ENCODE measurements at regions not wholly inside any gene's neighbourhood (a gene's known extent, or its start where the extent isn't known, plus 50 kb on each side); places are given as distances from the start of the nearest gene placed in this dataset.
"Not testable (repeated sequence)": the region's sequence is repeated elsewhere in the genome, so short reads cannot be mapped to it uniquely, and the experiment has no call there.

GRCh38 chr1:166410083-166410385, 243.2 kb upstream of the FAM78B start:
- H3K27ac ChIP-seq = no peak overlapping the region
- no peaks in the 10 kb centered on the region for H3K4me1 ChIP-seq
- H3K4me3 ChIP-seq = no peak overlapping the region
- H3K36me3 ChIP-seq = no peaks in the 10 kb centered on the region
- DNase-seq (no peak), ATAC-seq (no peak)
- H3K9me3 ChIP-seq = peaks cover 0 to 48% (median 10%) of the 10 kb centered on the region in 12 donors
- WGBS, 4 donors = 52 to 84% (median 75%) methylated on average over 3 of the region's 3 CpGs
- H3K27me3 ChIP-seq = no peaks in the 10 kb centered on the region
- intact Hi-C loops (cut with DNase I) = no loop called here
- TF ChIP-seq CTCF (IDR thresholded peaks at IDR 0.05) (no peak), POLR2A (IDR thresholded peaks at IDR 0.05) (no peak)

DNA sequence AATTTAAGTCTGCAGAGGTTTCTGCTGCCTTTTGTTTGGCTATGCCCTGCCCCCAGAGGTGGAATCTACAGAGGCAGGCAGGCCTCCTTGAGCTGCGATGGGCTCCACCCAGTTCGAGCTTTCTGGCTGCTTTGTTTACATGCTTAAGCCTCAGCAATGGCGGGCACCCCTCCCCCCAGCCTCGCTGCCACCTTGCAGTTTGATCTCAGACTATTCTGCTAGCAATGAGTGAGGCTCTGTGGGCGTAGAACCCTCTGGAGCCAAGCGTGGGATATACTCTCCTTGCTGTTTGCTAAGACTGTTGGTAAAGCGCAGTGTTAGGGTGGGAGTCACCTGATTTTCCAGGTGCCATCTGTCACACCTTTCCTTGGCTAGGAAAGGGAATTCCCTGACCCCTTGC, 250.0 kb upstream of the FAM78B start:
- intact Hi-C loops (cut with DNase I) = loop anchor here in 1 of 10 donors (5.0 kb wide), 1 partner anchor 485 kb away; no protein-coding TSS in a partner anchor
- H3K36me3 ChIP-seq, H3K4me3 ChIP-seq, DNase-seq, H3K9me3 ChIP-seq, H3K4me1 ChIP-seq, H3K27me3 ChIP-seq, H3K27ac ChIP-seq, ATAC-seq: not testable (repeated sequence)
- 65 to 82% (median 73%) methylated on average over 7 of the region's 7 CpGs for WGBS, 4 donors

- no peak for ATAC-seq
- no peak for TF ChIP-seq CTCF (IDR thresholded peaks at IDR 0.05)
These were observed 251.6 kb upstream of the FAM78B start for GRCh38 chr1:166418344-166418933.

GRCh38 chr1:166422586-166422985, 255.8 kb upstream of the FAM78B start:
- ATAC-seq, H3K4me3 ChIP-seq, H3K9me3 ChIP-seq, DNase-seq, H3K4me1 ChIP-seq, H3K27ac ChIP-seq, H3K27me3 ChIP-seq, H3K36me3 ChIP-seq: not testable (repeated sequence)
- intact Hi-C loops (cut with DNase I) = loop anchor here in 1 of 10 donors (10.0 kb wide), 1 partner anchor 248 kb away; no protein-coding TSS in a partner anchor
- WGBS, 4 donors = 45 to 61% (median 53%) methylated on average over 4 of the region's 4 CpGs

More at GRCh38 chr1:166418344-166418933, 251.6 kb upstream of the FAM78B start:
- Histone ChIP-seq H3K4me3 (no peak overlapping the region), H3K4me1 (no peaks in the 10 kb centered on the region), H3K27ac (no peak overlapping the region), H3K9me3 (no peaks in the 10 kb centered on the region), H3K36me3 (no peaks in the 10 kb centered on the region), H3K27me3 (no peaks in the 10 kb centered on the region)
- intact Hi-C loops (cut with DNase I) = loop anchor here in 1 of 10 donors (5.0 kb wide), 1 partner anchor 486 kb away; no protein-coding TSS in a partner anchor
- no peak for DNase-seq
- WGBS, 4 donors = 54 to 71% (median 65%) methylated on average over 3 of the region's 3 CpGs

DNA sequence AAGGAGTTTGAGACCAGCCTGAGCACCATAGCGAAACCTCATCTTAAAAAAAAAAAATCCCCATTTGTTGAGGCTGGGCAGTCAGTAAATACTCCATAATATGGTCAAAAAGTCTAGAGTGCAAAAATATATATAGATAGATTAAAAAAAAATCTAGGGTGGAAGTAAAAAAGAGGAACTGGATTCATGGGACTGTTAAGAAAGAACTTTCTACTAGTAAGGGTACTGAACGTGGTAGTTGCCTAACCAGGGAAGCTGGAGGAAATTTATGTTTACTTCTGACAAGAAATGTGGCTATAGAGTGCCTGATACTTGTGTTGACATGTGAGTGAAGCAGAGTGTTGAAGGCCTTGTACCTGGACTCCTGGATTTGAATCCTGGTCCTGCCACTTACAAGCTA, 265.9 kb upstream of the FAM78B start:
- no peak for DNase-seq
- 65 to 73% (median 71%) methylated on average over 2 of the region's 2 CpGs for WGBS, 4 donors
- Histone ChIP-seq H3K4me1 (no peaks in the 10 kb centered on the region), H3K27ac (no peak overlapping the region), H3K4me3 (no peak overlapping the region), H3K36me3 (no peaks in the 10 kb centered on the region), H3K27me3 (peaks cover 0 to 9% (median 0%) of the 10 kb centered on the region in 9 donors), H3K9me3 (no peaks in the 10 kb centered on the region)
- intact Hi-C loops (cut with DNase I) = loop anchor here in 8 of 10 donors (1.0 to 10.0 kb wide), 6 partner anchors 265 to 508 kb away; partner anchors contain the start of gene FAM78B (in 4 of the 8)
- TF ChIP-seq CTCF (IDR thresholded peaks at IDR 0.05) (no peak), POLR2A (IDR thresholded peaks at IDR 0.05) (no peak)
- ATAC-seq = no peak
